CD4-positive, alpha-beta memory T cell (primary cell): ENCODE measurements at regions not wholly inside any gene's neighbourhood (a gene's known extent, or its start where the extent isn't known, plus 50 kb on each side); places are given as distances from the start of the nearest gene placed in this dataset.

Source experiments
- CTCF ChIA-PET: fragments of 350-600 bp; sonication (Branson Sonifier 250); formaldehyde crosslinking; loops from one replicate; lab custom pipeline; 2021; ENCODE audit warnings: inconsistent platforms; ENCODE audit not compliant: partially characterized antibody; lab: Charles Lee
- POLR2A ChIA-PET: fragments of 350-600 bp; sonication (Branson Sonifier 250); formaldehyde crosslinking; loops from one replicate; lab custom pipeline; 2021; ENCODE audit not compliant: partially characterized antibody; lab: Charles Lee
- DNase-seq, 5 donors: peaks; one replicate each; pipeline versions ENCODE4 v3.0.0 to v3.0.0-alpha.2; 2020 to 2022; ENCODE audit warnings: mixed read lengths in 1 of 5
- H3K27ac ChIP-seq: one replicate; pipeline ENCODE4 v1.7.0; 2013; ENCODE audit warnings: low read depth, low read length
- H3K27me3 ChIP-seq: 2 replicates; pipeline ENCODE4 v1.7.0; 2013; ENCODE audit warnings: mild to moderate bottlenecking, low read length, moderate library complexity; ENCODE audit not compliant: insufficient read depth
- H3K36me3 ChIP-seq: 2 replicates; pipeline ENCODE4 v1.7.0; 2013; ENCODE audit warnings: mild to moderate bottlenecking, low read length, moderate library complexity; ENCODE audit not compliant: insufficient read depth
- H3K4me1 ChIP-seq: 2 replicates; pipeline ENCODE4 v1.7.0; 2013; ENCODE audit warnings: mild to moderate bottlenecking, low read length, moderate library complexity; ENCODE audit not compliant: insufficient read depth
- H3K4me3 ChIP-seq, 2 donors: one replicate each; pipeline ENCODE4 v1.7.0; 2013; ENCODE audit warnings: low read length in 2 of 2, mild to moderate bottlenecking in 1 of 2
- H3K9me3 ChIP-seq, 2 donors: one replicate each; pipeline ENCODE4 v1.7.0; 2013; ENCODE audit warnings: low read length in 2 of 2, control low read depth in 1 of 2; ENCODE audit not compliant: control insufficient read depth in 1 of 2
- H3K27ac Mint-ChIP-seq, 7 donors: one replicate each; pipeline ENCODE4 v1.8.0; 2020 to 2021; ENCODE audit warnings: mixed read lengths in 7 of 7, mild to moderate bottlenecking in 6 of 7, inconsistent platforms in 3 of 7, moderate library complexity in 3 of 7
- H3K27me3 Mint-ChIP-seq, 2 donors: one replicate each; pipeline ENCODE4 v1.8.0; 2020 to 2021; ENCODE audit warnings: mixed read lengths in 2 of 2
- H3K36me3 Mint-ChIP-seq, 2 donors: one replicate each; pipeline ENCODE4 v1.8.0; 2020 to 2021; ENCODE audit warnings: mixed read lengths in 2 of 2, inconsistent platforms in 1 of 2, mild to moderate bottlenecking in 1 of 2
- H3K4me1 Mint-ChIP-seq, 4 donors: one replicate each; pipeline ENCODE4 v1.8.0; 2020 to 2021; ENCODE audit warnings: mixed read lengths in 4 of 4, mild to moderate bottlenecking in 1 of 4
- H3K4me3 Mint-ChIP-seq, 8 donors: one replicate each; pipeline ENCODE4 v1.8.0; 2020 to 2021; ENCODE audit warnings: mixed read lengths in 8 of 8, mild to moderate bottlenecking in 7 of 8, moderate library complexity in 6 of 8, inconsistent platforms in 3 of 8
- H3K9me3 Mint-ChIP-seq, 8 donors: one replicate each; pipeline ENCODE4 v1.8.0; 2020 to 2021; ENCODE audit warnings: mixed read lengths in 8 of 8, mild to moderate bottlenecking in 5 of 8, inconsistent platforms in 3 of 8, moderate library complexity in 1 of 8
- intact Hi-C: fragments of 100-400 bp; cut with micrococcal nuclease; formaldehyde crosslinking; loops from one replicate; pipeline ENCODE4 v1.15.1; 2023

- Histone ChIP-seq H3K27ac (no peak overlapping the region), H3K36me3 (no peaks in the 10 kb centered on the region), H3K9me3 (no peaks in the 10 kb centered on the region), H3K4me1 (no peaks in the 10 kb centered on the region), H3K4me3 (no peak overlapping the region), H3K27me3 (no peaks in the 10 kb centered on the region)
- H3K27ac Mint-ChIP-seq: no peak overlapping the region
- no peak for DNase-seq
- H3K4me3 Mint-ChIP-seq: no peak overlapping the region
- no peaks in the 10 kb centered on the region for H3K27me3 Mint-ChIP-seq
- intact Hi-C loops: no loop called here
- ChIA-PET POLR2A (no interaction called here), CTCF (no interaction called here)
- H3K36me3 Mint-ChIP-seq: no peaks in the 10 kb centered on the region
- H3K9me3 Mint-ChIP-seq: peaks cover 2 to 17% (median 11%) of the 10 kb centered on the region in 8 donors
- H3K4me1 Mint-ChIP-seq: no peaks in the 10 kb centered on the region
Measured at GRCh38 chr2:123696021-123696420, 329.1 kb upstream of the CNTNAP5 start.

- H3K27ac Mint-ChIP-seq: no peak overlapping the region
- DNase-seq: no peak
- no peak overlapping the region for H3K4me3 ChIP-seq
- POLR2A ChIA-PET: no interaction called here
- CTCF ChIA-PET: no interaction called here
- no peaks in the 10 kb centered on the region for H3K27me3 ChIP-seq
- H3K4me1 Mint-ChIP-seq: no peaks in the 10 kb centered on the region
- H3K36me3 ChIP-seq: no peaks in the 10 kb centered on the region
- no peaks in the 10 kb centered on the region for H3K4me1 ChIP-seq
- intact Hi-C loops: no loop called here
- H3K27ac ChIP-seq: no peak overlapping the region
- no peaks in the 10 kb centered on the region for H3K36me3 Mint-ChIP-seq
- no peaks in the 10 kb centered on the region for H3K27me3 Mint-ChIP-seq
- peaks cover 2 to 16% (median 11%) of the 10 kb centered on the region in 8 donors for H3K9me3 Mint-ChIP-seq
- no peaks in the 10 kb centered on the region for H3K9me3 ChIP-seq
- no peak overlapping the region for H3K4me3 Mint-ChIP-seq
Measured at GRCh38 chr2:123696799-123697410, 328.2 kb upstream of the CNTNAP5 start.

GRCh38 chr2:123715467-123715982 is 309.6 kb upstream of the CNTNAP5 start:
- intact Hi-C loops: no loop called here
- no peak overlapping the region for H3K27ac Mint-ChIP-seq
- DNase-seq: no peak
- no peaks in the 10 kb centered on the region for H3K4me1 Mint-ChIP-seq
- no peaks in the 10 kb centered on the region for H3K27me3 Mint-ChIP-seq
- no peak overlapping the region for H3K4me3 ChIP-seq
- no peaks in the 10 kb centered on the region for H3K36me3 Mint-ChIP-seq
- no peaks in the 10 kb centered on the region for H3K4me1 ChIP-seq
- H3K9me3 Mint-ChIP-seq: peaks cover 0 to 18% (median 13%) of the 10 kb centered on the region in 8 donors
- no peak overlapping the region for H3K27ac ChIP-seq
- H3K36me3 ChIP-seq: no peaks in the 10 kb centered on the region
- CTCF ChIA-PET: no interaction called here
- POLR2A ChIA-PET: no interaction called here
- H3K27me3 ChIP-seq: no peaks in the 10 kb centered on the region
- no peak overlapping the region for H3K4me3 Mint-ChIP-seq
- H3K9me3 ChIP-seq: peaks cover 0 to 9% of the 10 kb centered on the region in 2 donors

GRCh38 chr2:123717636-123718334 is 307.3 kb upstream of the CNTNAP5 start:
- Mint-ChIP-seq H3K4me3 (no peak overlapping the region), H3K9me3 (peaks cover 0 to 16% (median 10%) of the 10 kb centered on the region in 8 donors), H3K27me3 (no peaks in the 10 kb centered on the region), H3K27ac (no peak overlapping the region), H3K4me1 (no peaks in the 10 kb centered on the region), H3K36me3 (no peaks in the 10 kb centered on the region)
- POLR2A ChIA-PET: no interaction called here
- Histone ChIP-seq H3K4me3 (no peak overlapping the region), H3K27ac (no peak overlapping the region), H3K36me3 (no peaks in the 10 kb centered on the region), H3K4me1 (no peaks in the 10 kb centered on the region), H3K9me3 (peaks cover 0 to 9% of the 10 kb centered on the region in 2 donors), H3K27me3 (no peaks in the 10 kb centered on the region)
- no peak for DNase-seq
- intact Hi-C loops: no loop called here
- CTCF ChIA-PET: no interaction called here

- H3K4me1 ChIP-seq: no peaks in the 10 kb centered on the region
- ChIA-PET POLR2A (no interaction called here), CTCF (no interaction called here)
- peaks cover 0 to 9% of the 10 kb centered on the region in 2 donors for H3K9me3 ChIP-seq
- H3K27ac ChIP-seq: no peak overlapping the region
- no peak overlapping the region for H3K27ac Mint-ChIP-seq
- no peaks in the 10 kb centered on the region for H3K36me3 ChIP-seq
- no peaks in the 10 kb centered on the region for H3K27me3 Mint-ChIP-seq
- H3K9me3 Mint-ChIP-seq: peaks cover 2 to 16% (median 8%) of the 10 kb centered on the region in 8 donors
- H3K4me3 ChIP-seq: no peak overlapping the region
- no peaks in the 10 kb centered on the region for H3K36me3 Mint-ChIP-seq
- no peak overlapping the region for H3K4me3 Mint-ChIP-seq
- H3K27me3 ChIP-seq: no peaks in the 10 kb centered on the region
- DNase-seq: no peak
- intact Hi-C loops: no loop called here
- H3K4me1 Mint-ChIP-seq: no peaks in the 10 kb centered on the region
Measured at GRCh38 chr2:123720760-123721159, 304.3 kb upstream of the CNTNAP5 start.

- Histone ChIP-seq H3K36me3 (no peaks in the 10 kb centered on the region), H3K27ac (no peak overlapping the region), H3K9me3 (no peaks in the 10 kb centered on the region), H3K27me3 (no peaks in the 10 kb centered on the region), H3K4me3 (no peak overlapping the region), H3K4me1 (no peaks in the 10 kb centered on the region)
- POLR2A ChIA-PET: no interaction called here
- intact Hi-C loops: no loop called here
- Mint-ChIP-seq H3K9me3 (peaks cover 0 to 20% (median 3%) of the 10 kb centered on the region in 8 donors), H3K27ac (no peak overlapping the region), H3K4me3 (no peak overlapping the region), H3K27me3 (no peaks in the 10 kb centered on the region), H3K36me3 (no peaks in the 10 kb centered on the region), H3K4me1 (no peaks in the 10 kb centered on the region)
- DNase-seq: no peak
- CTCF ChIA-PET: no interaction called here
Measured at GRCh38 chr2:123723706-123724105, 301.4 kb upstream of the CNTNAP5 start.

- Mint-ChIP-seq H3K4me1 (no peaks in the 10 kb centered on the region), H3K27me3 (no peaks in the 10 kb centered on the region), H3K27ac (no peak overlapping the region), H3K4me3 (no peak overlapping the region), H3K36me3 (no peaks in the 10 kb centered on the region), H3K9me3 (peaks cover 0 to 10% (median 7%) of the 10 kb centered on the region in 8 donors)
- intact Hi-C loops: no loop called here
- Histone ChIP-seq H3K27ac (no peak overlapping the region), H3K36me3 (no peaks in the 10 kb centered on the region), H3K4me3 (no peak overlapping the region), H3K27me3 (no peaks in the 10 kb centered on the region), H3K4me1 (no peaks in the 10 kb centered on the region), H3K9me3 (no peaks in the 10 kb centered on the region)
- ChIA-PET CTCF (no interaction called here), POLR2A (no interaction called here)
- no peak for DNase-seq
Measured at GRCh38 chr2:123732563-123732962, 292.5 kb upstream of the CNTNAP5 start.
